ENCODE measurements at regions not wholly inside any gene's neighbourhood (a gene's known extent, or its start where the extent isn't known, plus 50 kb on each side); places are given as distances from the start of the nearest gene placed in this dataset.

DNA sequence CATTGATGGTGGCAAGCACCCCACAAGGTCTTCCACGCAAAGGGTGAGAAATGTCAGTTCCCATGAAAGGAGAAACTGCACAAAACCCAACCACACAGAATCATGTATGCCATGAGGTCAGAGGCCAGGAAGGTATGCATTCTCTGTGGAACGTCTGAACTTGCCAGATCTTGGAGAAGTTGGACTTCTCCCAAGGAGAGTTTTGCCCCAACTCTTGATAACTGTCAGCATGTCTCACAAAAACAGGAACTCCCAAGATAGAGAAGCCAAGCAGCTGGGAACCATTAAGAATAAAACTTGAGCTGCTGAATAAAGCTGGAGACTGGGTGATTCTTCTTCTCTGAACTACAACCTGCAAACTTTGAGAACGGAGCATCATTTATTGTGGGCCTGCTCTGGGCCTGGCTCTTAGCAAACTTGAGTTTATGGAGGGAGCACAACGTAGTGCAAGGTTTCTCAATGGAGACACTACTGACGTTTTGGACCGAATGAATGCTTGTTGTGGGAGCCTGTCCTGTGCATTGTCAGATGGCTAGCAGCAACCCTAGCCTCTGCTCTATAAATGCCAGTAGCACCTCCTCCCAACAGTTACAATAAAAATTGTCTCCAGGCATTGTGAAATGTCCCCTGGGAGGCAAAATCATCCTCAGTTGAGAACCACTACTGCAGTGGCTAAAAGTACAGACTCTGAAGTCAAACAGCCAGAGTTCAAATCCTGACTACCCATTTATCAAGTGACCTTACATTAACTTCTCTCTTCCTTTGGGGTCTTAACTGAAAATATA is 193.5 kb downstream of the ACTL7B start:
- TF ChIP-seq, protein P1, sequence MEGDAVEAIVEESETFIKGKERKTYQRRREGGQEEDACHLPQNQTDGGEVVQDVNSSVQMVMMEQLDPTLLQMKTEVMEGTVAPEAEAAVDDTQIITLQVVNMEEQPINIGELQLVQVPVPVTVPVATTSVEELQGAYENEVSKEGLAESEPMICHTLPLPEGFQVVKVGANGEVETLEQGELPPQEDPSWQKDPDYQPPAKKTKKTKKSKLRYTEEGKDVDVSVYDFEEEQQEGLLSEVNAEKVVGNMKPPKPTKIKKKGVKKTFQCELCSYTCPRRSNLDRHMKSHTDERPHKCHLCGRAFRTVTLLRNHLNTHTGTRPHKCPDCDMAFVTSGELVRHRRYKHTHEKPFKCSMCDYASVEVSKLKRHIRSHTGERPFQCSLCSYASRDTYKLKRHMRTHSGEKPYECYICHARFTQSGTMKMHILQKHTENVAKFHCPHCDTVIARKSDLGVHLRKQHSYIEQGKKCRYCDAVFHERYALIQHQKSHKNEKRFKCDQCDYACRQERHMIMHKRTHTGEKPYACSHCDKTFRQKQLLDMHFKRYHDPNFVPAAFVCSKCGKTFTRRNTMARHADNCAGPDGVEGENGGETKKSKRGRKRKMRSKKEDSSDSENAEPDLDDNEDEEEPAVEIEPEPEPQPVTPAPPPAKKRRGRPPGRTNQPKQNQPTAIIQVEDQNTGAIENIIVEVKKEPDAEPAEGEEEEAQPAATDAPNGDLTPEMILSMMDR (IDR thresholded peaks at IDR 0.05; ENCODE audit: low read depth, low read length) = no peak
- TF ChIP-seq POLR2A (IDR thresholded peaks at IDR 0.05; ENCODE audit: extremely low read depth, insufficient read length) (no peak), MYC (IDR thresholded peaks at IDR 0.05; ENCODE audit: low read depth, low read length) (no peak)
- TF ChIP-seq, protein P2, sequence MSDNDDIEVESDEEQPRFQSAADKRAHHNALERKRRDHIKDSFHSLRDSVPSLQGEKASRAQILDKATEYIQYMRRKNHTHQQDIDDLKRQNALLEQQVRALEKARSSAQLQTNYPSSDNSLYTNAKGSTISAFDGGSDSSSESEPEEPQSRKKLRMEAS (IDR thresholded peaks at IDR 0.05; ENCODE audit: low read depth, low read length) = no peak
